Central memory CD8-positive, alpha-beta T cell (primary cell): ENCODE measurements at regions not wholly inside any gene's neighbourhood (a gene's known extent, or its start where the extent isn't known, plus 50 kb on each side); places are given as distances from the start of the nearest gene placed in this dataset.
"Not testable (repeated sequence)": the region's sequence is repeated elsewhere in the genome, so short reads cannot be mapped to it uniquely, and the experiment has no call there.

ENCODE experiments used
- ATAC-seq: fragments of 150-1000 bp; cut with Tn5 transposase; replicated peaks from 2 replicates; pipeline ENCODE4 v1.10.0; 2022; ENCODE audit warnings: mild to moderate bottlenecking, moderate FRiP score, moderate number of reproducible peaks; ENCODE audit not compliant: poor library complexity, severe bottlenecking; ENCODE audit errors: extremely low read depth
- DNase-seq, 2 donors: peaks; one replicate each; pipeline ENCODE4 v3.0.0; 2021; ENCODE audit warnings: low spot score in 2 of 2
- H3K27ac Mint-ChIP-seq: one replicate; pipeline ENCODE4 v1.8.0; 2022; ENCODE audit warnings: low read depth, mild to moderate bottlenecking, moderate library complexity, mixed read lengths
- H3K27me3 Mint-ChIP-seq: one replicate; pipeline ENCODE4 v1.8.0; 2022; ENCODE audit warnings: mixed read lengths
- H3K36me3 Mint-ChIP-seq: one replicate; pipeline ENCODE4 v1.8.0; 2022; ENCODE audit warnings: mild to moderate bottlenecking, moderate library complexity, mixed read lengths; ENCODE audit not compliant: insufficient read depth
- H3K4me1 Mint-ChIP-seq: one replicate; pipeline ENCODE4 v1.8.0; 2022; ENCODE audit warnings: mixed read lengths
- H3K4me3 Mint-ChIP-seq: one replicate; pipeline ENCODE4 v1.8.0; 2022; ENCODE audit warnings: mild to moderate bottlenecking, moderate library complexity, mixed read lengths
- H3K9me3 Mint-ChIP-seq: one replicate; pipeline ENCODE4 v1.8.0; 2022; ENCODE audit warnings: mixed read lengths

- not testable (repeated sequence) for H3K4me3 Mint-ChIP-seq, ATAC-seq, H3K27ac Mint-ChIP-seq, H3K36me3 Mint-ChIP-seq, H3K4me1 Mint-ChIP-seq, DNase-seq, H3K9me3 Mint-ChIP-seq
- peaks cover 42% of the 10 kb centered on the region for H3K27me3 Mint-ChIP-seq
Measured at GRCh38 chr17:62238551-62239338, 141.6 kb upstream of the EFCAB3 start.

- DNase-seq, H3K27ac Mint-ChIP-seq, ATAC-seq, H3K9me3 Mint-ChIP-seq, H3K4me1 Mint-ChIP-seq, H3K4me3 Mint-ChIP-seq, H3K36me3 Mint-ChIP-seq: not testable (repeated sequence)
- peaks cover 17% of the 10 kb centered on the region for H3K27me3 Mint-ChIP-seq
Measured at GRCh38 chr17:62233822-62234481, 146.4 kb upstream of the EFCAB3 start.

DNA sequence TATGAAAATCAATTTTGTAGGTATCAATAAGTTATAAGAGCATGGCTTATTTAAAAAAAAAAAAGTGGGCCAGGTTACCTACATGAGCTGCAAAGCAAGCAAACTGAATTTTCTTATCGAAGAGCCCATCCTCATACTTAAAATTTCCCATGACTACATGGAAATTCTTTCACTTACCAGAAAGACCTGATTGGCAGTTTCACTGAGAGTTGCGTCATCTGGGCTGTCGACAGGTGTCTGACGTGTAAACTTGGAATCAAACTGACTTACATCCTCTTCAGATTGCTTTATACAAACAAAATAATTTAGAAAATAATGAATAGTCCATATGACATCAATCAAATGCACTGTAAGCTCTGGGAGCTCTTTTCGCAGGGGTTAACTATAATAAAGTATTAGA, 149.1 kb upstream of the EFCAB3 start:
- H3K27me3 Mint-ChIP-seq, ATAC-seq, H3K4me3 Mint-ChIP-seq, H3K27ac Mint-ChIP-seq, DNase-seq, H3K9me3 Mint-ChIP-seq, H3K4me1 Mint-ChIP-seq, H3K36me3 Mint-ChIP-seq: not testable (repeated sequence)

DNA sequence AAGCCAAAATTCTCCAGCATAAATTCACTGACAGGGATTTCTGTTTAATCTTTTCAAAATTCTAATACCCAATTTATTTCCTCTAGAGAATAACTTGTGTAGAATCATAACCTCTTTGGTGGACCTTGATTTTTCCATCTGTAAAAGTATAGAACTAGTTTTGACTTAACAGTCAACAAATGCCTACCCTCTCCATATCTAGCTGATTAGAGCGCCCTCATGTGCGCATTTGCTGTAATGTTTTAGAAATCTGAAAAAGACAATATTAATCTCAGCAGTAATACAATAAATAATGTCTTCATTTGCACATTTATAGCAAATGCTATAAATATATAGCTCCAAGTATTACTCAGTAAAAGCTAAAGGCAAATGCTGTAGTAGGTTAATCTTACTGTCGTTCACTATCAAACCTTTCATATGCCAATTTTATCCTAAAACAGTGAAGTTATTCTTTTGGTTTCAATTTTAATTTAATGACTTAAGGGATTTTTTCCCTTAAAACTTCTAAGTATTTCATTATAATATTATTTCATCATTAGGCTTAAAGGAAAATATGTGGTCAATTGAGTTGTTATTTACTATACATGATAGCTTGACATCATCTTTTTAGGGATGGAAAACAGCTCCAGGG, 153.6 kb upstream of the EFCAB3 start:
- not testable (repeated sequence) for ATAC-seq, H3K9me3 Mint-ChIP-seq, H3K4me3 Mint-ChIP-seq, H3K36me3 Mint-ChIP-seq, H3K27ac Mint-ChIP-seq, H3K4me1 Mint-ChIP-seq, H3K27me3 Mint-ChIP-seq, DNase-seq

- not testable (repeated sequence) for ATAC-seq, H3K9me3 Mint-ChIP-seq
Measured at GRCh38 chr17:62223585-62223984, 156.8 kb upstream of the EFCAB3 start.

GRCh38 chr17:62219221-62219899, 154.3 kb upstream of the MED13 start:
- DNase-seq (no peak), ATAC-seq (no peak)
- Mint-ChIP-seq H3K27ac (no peak overlapping the region), H3K4me1 (no peaks in the 10 kb centered on the region), H3K36me3 (no peaks in the 10 kb centered on the region), H3K9me3 (no peaks in the 10 kb centered on the region), H3K4me3 (no peak overlapping the region), H3K27me3 (peaks cover 20% of the 10 kb centered on the region)

More at GRCh38 chr17:62223585-62223984, 156.8 kb upstream of the EFCAB3 start:
- H3K36me3 Mint-ChIP-seq, DNase-seq, H3K27ac Mint-ChIP-seq, H3K4me1 Mint-ChIP-seq, H3K4me3 Mint-ChIP-seq: not testable (repeated sequence)
- peaks cover 15% of the 10 kb centered on the region for H3K27me3 Mint-ChIP-seq

- H3K4me3 Mint-ChIP-seq: no peak overlapping the region
- ATAC-seq (no peak), DNase-seq (no peak)
- H3K27me3 Mint-ChIP-seq: peaks cover 39% of the 10 kb centered on the region
- no peaks in the 10 kb centered on the region for H3K9me3 Mint-ChIP-seq
- H3K36me3 Mint-ChIP-seq: no peaks in the 10 kb centered on the region
- H3K27ac Mint-ChIP-seq: no peak overlapping the region
- H3K4me1 Mint-ChIP-seq: no peaks in the 10 kb centered on the region
Measured at GRCh38 chr17:62216847-62217246, 151.8 kb upstream of the MED13 start.

- not testable (repeated sequence) for H3K9me3 Mint-ChIP-seq, H3K4me3 Mint-ChIP-seq, ATAC-seq, H3K4me1 Mint-ChIP-seq, DNase-seq, H3K36me3 Mint-ChIP-seq, H3K27ac Mint-ChIP-seq
- peaks cover 39% of the 10 kb centered on the region for H3K27me3 Mint-ChIP-seq
Measured at GRCh38 chr17:62215891-62216290, 150.8 kb upstream of the MED13 start.

DNA sequence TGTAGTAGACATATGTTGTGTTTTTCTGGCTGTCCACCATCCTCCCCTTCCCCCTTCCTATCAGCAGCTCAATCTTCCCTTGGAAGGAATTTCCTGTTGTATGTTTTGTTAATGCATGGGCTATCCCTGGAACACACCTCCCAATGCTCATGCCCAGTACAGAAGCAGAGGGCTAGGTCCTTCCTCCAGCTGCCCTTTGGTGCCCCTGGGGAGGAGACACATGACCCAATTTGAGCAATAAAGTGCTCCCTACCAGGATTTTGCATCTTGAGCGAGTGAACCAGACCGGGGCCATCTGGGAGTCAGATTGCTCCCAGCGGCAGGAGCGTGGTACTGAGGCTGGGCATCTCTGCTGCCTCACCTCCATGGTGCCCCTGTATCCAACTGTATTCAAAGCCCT, 141.5 kb upstream of the MED13 start:
- Mint-ChIP-seq H3K9me3 (no peaks in the 10 kb centered on the region), H3K4me1 (no peaks in the 10 kb centered on the region), H3K36me3 (no peaks in the 10 kb centered on the region), H3K4me3 (no peak overlapping the region), H3K27me3 (peaks cover 20% of the 10 kb centered on the region), H3K27ac (no peak overlapping the region)
- no peak for ATAC-seq
- DNase-seq: no peak

- not testable (repeated sequence) for H3K4me3 Mint-ChIP-seq, H3K9me3 Mint-ChIP-seq, H3K4me1 Mint-ChIP-seq, ATAC-seq, H3K36me3 Mint-ChIP-seq, DNase-seq, H3K27ac Mint-ChIP-seq
- H3K27me3 Mint-ChIP-seq: peaks cover 31% of the 10 kb centered on the region
Measured at GRCh38 chr17:62197156-62197555, 132.1 kb upstream of the MED13 start.

GRCh38 chr17:62196587-62196986, 131.5 kb upstream of the MED13 start:
- not testable (repeated sequence) for H3K4me3 Mint-ChIP-seq, ATAC-seq, H3K9me3 Mint-ChIP-seq, DNase-seq, H3K36me3 Mint-ChIP-seq, H3K27ac Mint-ChIP-seq, H3K4me1 Mint-ChIP-seq
- peaks cover 31% of the 10 kb centered on the region for H3K27me3 Mint-ChIP-seq

- DNase-seq: no peak
- H3K9me3 Mint-ChIP-seq: no peaks in the 10 kb centered on the region
- H3K4me3 Mint-ChIP-seq: no peak overlapping the region
- no peaks in the 10 kb centered on the region for H3K36me3 Mint-ChIP-seq
- H3K4me1 Mint-ChIP-seq: no peaks in the 10 kb centered on the region
- H3K27ac Mint-ChIP-seq: no peak overlapping the region
- no peak for ATAC-seq
- peaks cover 22% of the 10 kb centered on the region for H3K27me3 Mint-ChIP-seq
Measured at GRCh38 chr17:62194401-62194800, 129.3 kb upstream of the MED13 start.
